Colonic mucosa (tissue), 4 donors: ENCODE measurements at regions not wholly inside any gene's neighbourhood (a gene's known extent, or its start where the extent isn't known, plus 50 kb on each side); places are given as distances from the start of the nearest gene placed in this dataset.

Experiments
- DNase-seq: peaks from one replicate; pipeline ENCODE4 v3.0.0-alpha.2; 2020
- H3K27ac ChIP-seq: fragments of 200-600 bp; one replicate; pipeline ENCODE4 v1.8.0; 2021
- H3K27me3 ChIP-seq: fragments of 200-600 bp; one replicate; pipeline ENCODE4 v1.8.0; 2021
- H3K36me3 ChIP-seq: fragments of 200-600 bp; one replicate; pipeline ENCODE4 v1.8.0; 2021
- H3K4me1 ChIP-seq: fragments of 200-600 bp; one replicate; pipeline ENCODE4 v1.8.0; 2021; ENCODE audit warnings: mild to moderate bottlenecking
- H3K4me3 ChIP-seq: fragments of 200-600 bp; one replicate; pipeline ENCODE4 v1.8.0; 2021
- H3K9ac ChIP-seq, 2 donors: one replicate each; pipeline ENCODE4 v1.7.0; 2013; ENCODE audit warnings: control low read depth in 2 of 2, low read depth in 2 of 2, low read length in 2 of 2
- H3K9me3 ChIP-seq: fragments of 200-600 bp; one replicate; pipeline ENCODE4 v1.8.0; 2021
- CTCF ChIP-seq: fragments of 200-600 bp; IDR thresholded peaks from one replicate; pipeline ENCODE4 v1.8.0; 2022; ENCODE audit warnings: antibody characterized with exemption, mild to moderate bottlenecking
- intact Hi-C: fragments of 100-400 bp; cut with DNase I; formaldehyde crosslinking; loops from one replicate; pipeline ENCODE4 v1.14.1; 2022
- donor health status: healthy.
- donor health status: DM: no; HTN: no; CAD: no.
- donor health status: DM: no; HTN: no; CAD: no.

GRCh38 chr13:22014469-22014868, 343.6 kb downstream of the FGF9 start:
- H3K4me3 ChIP-seq = no peak overlapping the region
- no peak overlapping the region for H3K9ac ChIP-seq
- no peak for TF ChIP-seq CTCF
- intact Hi-C loops = no loop called here
- no peaks in the 10 kb centered on the region for H3K27me3 ChIP-seq
- H3K4me1 ChIP-seq = no peaks in the 10 kb centered on the region
- H3K9me3 ChIP-seq = no peaks in the 10 kb centered on the region
- DNase-seq = no peak
- H3K27ac ChIP-seq = no peak overlapping the region
- no peaks in the 10 kb centered on the region for H3K36me3 ChIP-seq

GRCh38 chr13:22017226-22017625, 346.4 kb downstream of the FGF9 start:
- intact Hi-C loops = no loop called here

GRCh38 chr13:22018076-22018835, 347.4 kb downstream of the FGF9 start:
- no peak for DNase-seq
- Histone ChIP-seq H3K4me1 (no peaks in the 10 kb centered on the region), H3K9ac (no peak overlapping the region), H3K9me3 (no peaks in the 10 kb centered on the region), H3K27ac (no peak overlapping the region), H3K27me3 (no peaks in the 10 kb centered on the region), H3K4me3 (no peak overlapping the region), H3K36me3 (no peaks in the 10 kb centered on the region)
- no peak for TF ChIP-seq CTCF
- intact Hi-C loops = no loop called here

More at GRCh38 chr13:22017226-22017625, 346.4 kb downstream of the FGF9 start:
- Histone ChIP-seq H3K9ac (no peak overlapping the region), H3K9me3 (no peaks in the 10 kb centered on the region), H3K27me3 (no peaks in the 10 kb centered on the region), H3K4me3 (no peak overlapping the region), H3K4me1 (no peaks in the 10 kb centered on the region), H3K27ac (no peak overlapping the region), H3K36me3 (no peaks in the 10 kb centered on the region)
- no peak for TF ChIP-seq CTCF
- DNase-seq = no peak

GRCh38 chr13:22018836-22019210, 347.9 kb downstream of the FGF9 start:
- Histone ChIP-seq H3K9ac (no peak overlapping the region), H3K9me3 (no peaks in the 10 kb centered on the region), H3K4me1 (no peaks in the 10 kb centered on the region), H3K27me3 (no peaks in the 10 kb centered on the region), H3K27ac (no peak overlapping the region), H3K36me3 (no peaks in the 10 kb centered on the region), H3K4me3 (no peak overlapping the region)
- no peak for DNase-seq
- intact Hi-C loops = no loop called here
- TF ChIP-seq CTCF = no peak

- Histone ChIP-seq H3K36me3 (no peaks in the 10 kb centered on the region), H3K9ac (no peak overlapping the region), H3K4me1 (no peaks in the 10 kb centered on the region), H3K27ac (no peak overlapping the region), H3K9me3 (no peaks in the 10 kb centered on the region), H3K4me3 (no peak overlapping the region), H3K27me3 (no peaks in the 10 kb centered on the region)
- intact Hi-C loops = no loop called here
- no peak for DNase-seq
- no peak for TF ChIP-seq CTCF
Observed at GRCh38 chr13:22024381-22024994, 353.6 kb downstream of the FGF9 start.
